ENCODE measurements at regions not wholly inside any gene's neighbourhood (a gene's known extent, or its start where the extent isn't known, plus 50 kb on each side); places are given as distances from the start of the nearest gene placed in this dataset.

DNA sequence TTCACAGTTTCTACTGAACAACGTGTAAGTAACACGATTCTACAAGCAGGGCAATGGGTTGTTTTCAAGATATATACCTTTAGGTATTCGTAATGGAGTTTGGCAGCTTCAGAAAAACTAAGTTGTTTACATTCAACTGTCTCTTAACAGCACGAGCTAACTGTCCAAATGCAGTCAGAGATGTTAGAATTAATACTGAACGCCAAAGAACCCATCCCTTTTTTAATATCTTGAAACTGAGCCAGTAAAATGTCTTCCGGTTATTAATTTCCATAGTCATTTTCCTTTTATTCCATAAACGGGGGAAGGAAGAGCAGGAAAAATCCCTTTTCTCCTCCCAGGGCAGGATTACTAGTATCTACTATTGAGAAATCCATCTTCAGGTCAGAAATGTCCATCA, 129.0 kb upstream of the THBS1 start:
- ATAC-seq, result no peak
- DNase-seq, result no peak

DNA sequence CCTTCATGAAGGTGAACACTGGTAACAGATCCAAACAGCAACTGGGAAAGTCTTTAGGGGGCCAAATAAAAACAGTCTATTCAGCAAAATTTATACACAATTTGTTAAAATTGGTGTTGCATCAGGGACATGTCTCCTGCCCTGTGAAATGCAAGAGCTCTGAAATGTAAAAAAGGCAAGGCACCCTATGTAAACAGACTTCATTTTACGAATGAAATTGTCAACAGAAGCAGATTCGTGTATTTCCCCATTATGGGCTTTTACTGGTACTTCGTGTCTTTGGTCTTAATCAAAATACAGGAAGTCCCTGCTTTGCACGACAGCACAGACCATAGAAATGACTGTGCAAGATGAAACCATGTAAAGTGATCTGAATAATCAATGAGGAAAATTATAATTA, 127.3 kb upstream of the THBS1 start:
- ATAC-seq (no peak), DNase-seq (no peak)

DNA sequence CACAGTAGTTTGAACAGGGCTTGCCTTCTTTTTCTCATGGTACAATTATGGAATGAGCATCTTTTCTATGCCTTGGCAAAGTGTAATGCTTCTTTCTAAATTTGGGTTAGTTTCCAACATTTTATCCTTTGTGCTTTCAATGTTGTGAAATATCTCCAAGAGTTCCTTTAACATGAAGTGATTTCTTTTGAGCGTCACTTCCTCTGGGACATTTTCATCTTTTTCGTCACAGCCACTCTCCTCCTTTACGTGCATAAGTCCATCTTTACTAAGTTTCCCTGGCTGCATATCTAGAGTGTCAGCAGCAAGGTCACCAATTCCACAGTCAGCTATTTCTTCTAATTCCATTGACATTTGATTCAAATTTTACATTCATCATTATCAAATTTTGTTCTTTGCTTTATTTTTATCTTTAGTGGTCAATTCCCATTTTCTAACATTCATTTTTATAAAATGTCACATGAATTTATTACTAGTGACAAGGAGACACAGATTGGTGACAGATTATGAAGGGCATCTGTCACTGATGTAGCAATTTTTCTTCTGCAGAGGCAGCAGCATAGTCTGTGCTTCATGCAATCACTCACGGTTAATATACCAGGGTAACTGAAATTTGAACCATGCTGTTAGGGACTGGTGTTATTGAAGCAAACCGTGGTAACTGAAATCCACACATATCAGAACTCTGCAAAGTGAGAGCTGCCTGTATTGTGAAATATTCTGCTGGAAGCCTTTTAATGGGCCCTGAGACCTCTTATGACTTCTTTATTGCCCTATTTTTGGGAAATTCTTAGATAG, 126.5 kb upstream of the THBS1 start:
- DNase-seq, result no peak
- no peak for ATAC-seq

DNA sequence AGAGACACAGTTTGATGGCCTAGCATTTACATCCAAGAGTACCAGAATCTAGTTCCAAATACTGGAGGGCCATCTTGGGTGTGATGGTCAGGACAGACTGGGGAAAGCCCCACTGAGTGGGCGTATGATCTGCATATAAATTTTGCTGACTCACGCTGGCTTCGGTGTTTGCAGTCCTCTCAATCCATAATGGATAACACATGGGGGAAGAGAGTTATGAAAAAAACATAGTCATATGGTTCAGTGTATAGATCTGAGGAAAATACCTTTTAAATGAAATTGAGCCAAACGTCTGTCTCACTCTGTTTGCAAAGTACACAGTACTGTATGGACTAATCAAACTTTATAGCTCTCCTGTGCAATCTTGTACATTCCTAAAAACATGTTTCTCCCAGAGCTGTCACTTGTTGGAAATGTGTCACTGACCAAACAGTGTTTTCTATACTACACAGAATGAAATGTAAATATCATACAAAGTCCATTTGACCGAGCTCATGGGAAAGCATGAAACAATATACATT, 125.3 kb upstream of the THBS1 start:
- ATAC-seq, result no peak
- DNase-seq, result peak; percentile 20

DNA sequence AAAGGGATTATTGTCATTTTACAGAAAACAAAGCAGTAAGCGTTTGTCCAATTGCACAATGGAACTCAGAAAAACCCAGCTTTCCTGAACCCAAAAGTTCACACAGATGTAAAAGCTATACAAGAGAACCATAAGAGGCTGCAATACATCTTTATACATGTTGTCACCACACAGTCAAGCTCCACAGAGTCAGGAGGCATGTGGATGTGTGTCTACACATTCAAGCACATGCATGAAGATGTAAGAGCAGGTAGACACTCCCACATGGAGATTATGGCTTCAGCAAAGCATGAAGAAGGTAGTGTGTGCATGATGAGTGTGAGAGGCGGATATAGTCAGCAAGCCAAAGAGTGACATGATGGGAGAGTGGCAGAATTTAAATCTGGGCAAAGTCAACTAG, 124.7 kb upstream of the THBS1 start:
- ATAC-seq, result no peak
- DNase-seq, result no peak

DNA sequence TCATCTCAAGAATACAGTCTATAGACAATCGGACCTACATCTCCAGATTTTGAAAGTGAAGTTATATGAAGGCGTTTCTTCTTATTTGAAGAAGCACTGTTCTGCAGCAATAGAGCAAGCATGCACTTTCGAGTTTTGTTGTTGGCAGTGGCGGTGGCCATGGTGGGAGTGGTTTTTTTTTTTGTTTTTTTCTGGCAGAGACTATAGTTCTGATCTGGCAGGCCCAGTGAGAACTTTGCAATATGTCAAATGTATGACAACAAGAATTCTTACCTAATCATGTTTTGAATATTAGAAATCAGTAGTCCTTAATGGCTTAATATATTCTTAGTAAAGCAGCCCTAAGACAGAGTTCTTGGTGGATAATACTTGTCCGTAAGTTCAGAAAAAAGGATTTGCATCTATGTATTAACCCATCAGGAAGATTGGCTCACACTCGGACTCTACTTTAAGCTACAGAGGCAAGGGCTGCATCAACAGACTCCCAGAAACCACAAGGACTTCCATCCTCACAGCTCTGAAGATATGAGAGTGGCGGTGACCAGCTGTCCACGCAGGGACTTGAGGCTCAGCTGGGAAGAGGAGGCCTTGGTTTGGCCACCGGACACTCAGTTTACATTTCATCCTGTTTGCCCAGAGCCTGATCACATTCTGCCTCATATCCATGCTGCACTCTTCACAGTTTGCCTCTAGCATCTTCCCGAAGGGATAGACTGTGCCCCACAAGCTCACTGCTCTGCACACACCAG, 124.1 kb upstream of the THBS1 start:
- ATAC-seq, result no peak
- DNase-seq, result no peak

DNA sequence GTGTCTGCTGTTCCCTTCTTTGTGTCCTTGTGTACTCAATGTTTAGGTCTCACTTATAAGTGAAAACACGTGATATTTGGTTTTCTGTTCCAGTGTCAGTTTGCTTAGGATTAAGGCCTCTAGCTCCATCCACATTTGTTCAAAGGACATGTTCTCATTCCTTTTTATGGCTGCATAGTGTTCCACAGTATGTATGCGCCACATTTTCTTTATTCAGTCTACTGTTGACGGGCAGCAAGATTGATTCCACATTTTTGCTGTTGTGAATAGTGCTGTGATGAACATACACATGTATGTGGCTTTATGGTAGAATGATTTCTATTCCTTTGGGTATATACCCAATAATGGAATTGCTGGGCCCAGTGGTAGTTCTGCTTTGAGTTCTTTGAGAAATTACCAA, 122.7 kb upstream of the THBS1 start:
- ATAC-seq (no peak), DNase-seq (no peak)

DNA sequence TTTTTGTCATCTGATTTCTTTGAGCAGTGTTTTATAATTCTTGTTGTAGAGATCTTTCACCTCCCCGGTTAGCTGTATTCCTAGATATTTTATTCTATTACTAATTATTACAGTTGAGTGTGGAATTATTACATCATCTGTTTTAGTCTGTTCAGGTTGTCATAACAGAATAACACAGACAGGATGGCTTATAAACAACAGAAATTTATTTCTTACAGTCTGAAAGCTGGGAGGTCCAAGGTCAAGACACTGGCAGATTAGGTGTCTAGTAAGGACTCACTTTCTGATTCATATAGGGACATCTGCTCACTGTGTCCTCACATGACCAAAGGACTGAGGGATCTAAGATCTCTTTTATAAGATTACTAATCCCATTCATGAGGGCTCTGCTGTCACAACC, 121.3 kb upstream of the THBS1 start:
- DNase-seq (no peak), ATAC-seq (no peak)

DNA sequence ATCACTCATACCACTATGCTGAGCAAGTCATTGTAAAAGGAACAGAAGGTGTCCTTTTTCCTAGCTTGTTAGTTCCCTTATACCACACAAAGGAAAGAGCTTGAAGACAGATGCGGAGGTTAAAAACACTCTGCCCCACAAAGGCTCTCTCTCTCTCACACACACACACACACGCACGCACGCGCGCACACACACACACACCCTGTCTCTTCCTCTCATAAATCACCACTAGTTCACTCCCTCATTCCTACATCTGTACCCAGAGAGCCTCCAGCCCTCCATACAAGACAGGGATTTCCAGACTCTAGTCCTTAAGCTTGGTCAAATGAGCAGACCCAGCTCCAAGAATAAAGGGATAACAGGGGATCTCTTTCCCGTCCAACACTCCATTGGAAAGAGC, 120.1 kb upstream of the THBS1 start:
- DNase-seq (no peak), ATAC-seq (no peak)

DNA sequence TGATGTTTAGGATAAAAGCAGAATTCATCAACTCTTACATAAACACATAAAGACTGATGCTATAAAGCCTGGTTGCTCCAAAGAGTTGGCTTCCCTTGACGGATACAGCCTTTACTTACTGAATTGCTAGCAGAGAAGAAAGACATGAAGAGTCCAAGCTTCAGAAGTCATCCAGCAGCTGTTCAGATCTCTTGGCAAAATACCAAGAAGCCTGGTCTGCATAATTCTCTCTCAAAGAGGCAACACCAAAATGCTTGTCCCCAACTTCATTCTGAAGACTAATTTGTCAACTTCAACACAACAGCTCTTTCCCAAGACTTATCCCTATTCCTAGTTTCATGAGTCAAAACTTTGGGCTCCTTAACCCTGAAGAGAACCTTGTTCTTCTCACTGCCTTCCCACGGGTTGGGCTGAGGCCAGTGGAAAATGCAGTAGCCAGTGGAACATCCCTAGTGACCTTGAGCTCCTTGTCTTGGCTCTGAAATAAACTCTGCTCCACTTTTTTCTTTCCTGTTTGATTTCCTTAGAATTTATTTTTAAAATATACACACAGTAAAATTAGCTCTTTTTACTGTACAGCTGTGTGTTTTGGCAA, 119.2 kb upstream of the THBS1 start:
- ATAC-seq, result no peak
- no peak for DNase-seq

DNA sequence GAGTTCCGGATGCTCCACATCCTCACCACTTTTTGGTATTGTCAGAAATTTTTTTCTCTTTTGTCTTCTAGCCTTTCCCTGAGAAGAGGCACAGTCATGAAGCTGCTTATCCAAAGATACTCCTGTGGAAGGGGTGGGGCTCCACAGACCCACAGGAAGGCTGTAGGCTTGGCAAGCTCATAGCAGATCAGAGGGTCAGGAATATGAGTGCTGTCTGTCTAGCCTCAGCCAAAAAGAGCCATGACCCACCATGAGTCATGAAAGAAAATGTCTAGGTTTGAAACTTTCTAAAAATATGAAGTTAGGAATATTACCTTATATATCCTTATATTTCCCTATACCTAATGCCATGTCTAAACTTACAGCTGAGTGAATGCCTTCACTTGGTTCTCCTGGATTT, 118.2 kb upstream of the THBS1 start:
- DNase-seq (no peak), ATAC-seq (no peak)

DNA sequence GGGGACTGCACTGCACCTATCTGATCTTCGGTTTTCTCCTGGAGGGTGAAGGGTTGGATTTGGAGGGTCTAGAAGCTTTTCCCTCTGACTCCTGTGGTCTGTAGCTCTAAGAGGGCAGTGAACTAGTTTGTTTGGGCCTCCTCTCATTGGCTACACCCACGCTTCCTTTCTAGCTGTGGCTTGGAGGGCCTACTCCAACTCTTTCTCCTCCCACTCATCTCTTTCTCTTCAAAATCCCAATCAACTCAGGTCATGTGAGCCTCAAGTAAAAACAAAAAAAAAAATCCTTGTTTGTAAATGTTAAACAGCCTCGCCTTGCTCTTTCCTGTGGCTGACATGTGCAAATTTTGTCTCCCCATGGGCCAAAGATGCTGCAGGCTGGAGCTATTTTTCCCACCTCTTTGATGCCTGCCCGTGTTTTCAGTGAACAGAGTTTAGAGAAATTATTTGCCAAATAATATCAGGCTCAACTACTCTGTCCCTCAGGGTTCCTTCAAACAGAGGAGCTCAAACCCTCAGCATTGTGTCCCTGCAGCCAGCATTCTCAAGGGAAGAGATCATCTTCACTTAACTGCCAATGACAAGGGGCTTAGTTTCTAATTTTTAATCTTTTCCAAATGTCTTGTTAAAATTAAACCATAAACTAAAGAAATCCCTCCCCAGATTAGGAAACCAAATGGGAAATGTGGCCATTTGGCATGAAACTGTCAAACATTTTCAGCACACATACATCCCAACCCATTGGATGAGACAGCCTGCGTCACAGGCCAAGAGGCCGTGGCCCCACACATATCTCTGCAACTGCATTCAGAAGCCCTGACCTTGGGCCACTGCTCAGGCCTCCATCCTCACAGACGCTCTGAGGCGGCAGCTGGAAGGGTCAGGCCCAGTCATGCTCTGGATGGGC, 114.8 kb upstream of the THBS1 start:
- no peak for ATAC-seq
- no peak for DNase-seq

DNA sequence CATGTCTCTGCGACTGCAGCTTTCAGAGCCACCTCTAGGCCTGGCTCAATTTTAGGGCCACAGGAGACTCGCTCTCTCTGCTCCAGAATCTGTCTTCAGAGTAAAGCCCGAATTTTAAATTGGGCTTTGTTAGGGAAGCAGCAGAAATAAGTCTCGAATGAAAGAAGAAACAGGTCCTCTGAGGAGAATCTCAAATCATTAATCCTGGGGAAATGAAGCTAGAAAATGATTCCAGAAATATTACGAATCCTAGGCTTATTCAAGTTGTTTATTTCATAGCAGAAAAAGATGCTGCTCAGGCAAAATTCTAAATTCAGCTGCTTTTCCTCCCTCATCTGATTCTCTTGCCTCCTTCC, 114.2 kb upstream of the THBS1 start:
- ATAC-seq (no peak), DNase-seq (no peak)

DNA sequence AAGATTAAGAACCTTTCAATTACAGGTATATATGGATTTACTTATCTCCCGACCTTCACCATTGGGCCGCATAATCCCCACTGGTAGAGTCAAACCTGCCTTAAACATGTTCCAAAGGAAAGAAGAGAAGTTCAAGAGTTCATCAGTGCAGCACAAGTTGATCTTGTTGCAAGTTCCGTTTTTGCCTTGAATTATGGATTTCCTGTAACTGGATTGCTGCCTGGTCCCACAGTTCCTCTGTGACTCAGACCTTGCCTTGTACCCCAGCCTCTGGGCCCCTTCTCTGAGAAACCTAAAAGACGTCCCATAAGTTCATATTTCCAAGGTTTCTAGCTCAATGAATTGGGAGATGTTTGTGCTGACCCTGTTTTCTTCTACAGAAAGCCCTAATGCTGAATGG, 112.5 kb upstream of the THBS1 start:
- DNase-seq, result no peak
- no peak for ATAC-seq

DNA sequence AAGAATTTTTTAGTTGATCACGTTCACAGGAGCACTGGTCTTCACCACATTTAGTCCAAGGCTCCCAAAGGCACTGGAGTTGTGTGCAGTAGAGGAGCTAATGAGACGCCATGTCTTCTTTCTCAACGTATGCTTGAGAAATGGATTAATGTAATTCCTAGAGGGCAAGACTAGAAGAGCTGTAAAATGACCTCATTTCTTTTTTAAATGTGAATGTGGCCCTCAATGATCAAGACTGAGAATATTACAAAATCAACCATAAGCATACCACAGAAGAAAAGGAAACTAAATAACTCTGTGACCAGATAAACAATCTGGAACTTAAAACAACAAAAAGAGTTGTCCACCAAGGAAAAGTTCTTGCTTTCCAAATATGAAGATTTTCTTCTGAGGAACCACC, 112.1 kb upstream of the THBS1 start:
- ATAC-seq, result no peak
- no peak for DNase-seq

DNA sequence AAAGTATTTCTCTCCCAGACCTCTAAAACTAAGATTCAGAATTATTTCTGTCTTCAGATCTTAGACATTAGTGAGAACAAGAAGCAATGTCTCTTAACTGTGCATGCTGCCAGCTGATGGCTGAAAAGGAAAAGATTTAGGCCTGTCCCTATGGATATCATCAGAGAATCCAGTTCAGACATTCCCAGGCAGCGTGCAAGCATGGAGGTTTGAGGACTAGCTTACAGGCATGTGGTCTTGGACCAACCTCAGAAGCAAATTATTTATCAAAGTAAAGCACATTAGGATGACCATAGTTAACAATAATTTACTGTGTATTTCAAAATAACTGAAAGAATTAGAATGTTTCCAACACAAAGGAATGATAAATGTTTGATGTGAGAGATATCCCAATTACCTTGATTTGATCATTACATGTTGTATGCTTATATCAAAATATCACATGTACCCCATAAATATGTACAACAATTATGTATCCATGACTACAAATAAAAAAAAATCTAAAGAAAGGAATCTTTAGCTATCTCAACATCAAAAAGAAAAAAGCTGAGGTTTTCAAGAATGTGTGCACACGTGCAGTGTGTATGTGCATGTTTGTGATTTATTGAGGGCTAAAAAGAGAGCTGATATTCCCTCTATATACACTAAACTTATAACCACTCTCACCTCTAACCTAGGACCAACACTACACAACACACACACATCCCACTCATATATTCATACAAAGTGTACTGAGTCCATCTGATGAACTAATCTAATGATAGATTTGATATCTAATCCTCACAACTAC, 108.9 kb upstream of the THBS1 start:
- ATAC-seq (no peak), DNase-seq (no peak)

DNA sequence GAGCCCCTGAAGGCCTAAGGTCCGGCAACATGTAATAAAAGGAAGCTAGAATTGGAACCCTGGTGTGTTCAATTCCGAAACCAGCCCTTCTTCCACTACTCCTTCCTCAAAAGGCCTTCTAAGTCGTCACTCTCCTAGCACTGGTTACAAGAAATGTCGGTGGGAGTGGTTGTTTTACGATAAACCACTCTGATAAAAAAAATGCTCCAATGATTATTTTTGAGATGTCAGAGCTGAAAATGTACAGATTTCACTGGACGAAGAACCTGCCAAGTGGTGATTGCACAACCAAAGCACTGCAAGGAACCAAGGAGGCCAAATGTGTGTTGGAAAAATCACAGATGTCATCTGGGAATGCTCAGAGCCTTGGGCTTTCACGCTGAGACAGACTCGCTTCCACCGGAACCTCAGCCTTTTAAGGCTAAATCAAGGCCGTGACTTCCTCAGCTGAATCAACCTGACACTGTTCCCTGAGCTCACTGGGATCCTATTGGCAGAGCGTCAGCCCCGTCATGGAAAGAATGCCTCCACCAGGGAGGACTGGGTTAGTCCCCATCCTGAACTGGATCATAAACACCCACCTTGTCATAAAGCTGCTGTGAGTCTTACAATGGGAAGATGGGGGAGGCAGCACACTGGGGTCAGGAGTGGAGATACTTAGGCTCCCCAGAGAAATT, 108.1 kb upstream of the THBS1 start:
- no peak for DNase-seq
- no peak for ATAC-seq

DNA sequence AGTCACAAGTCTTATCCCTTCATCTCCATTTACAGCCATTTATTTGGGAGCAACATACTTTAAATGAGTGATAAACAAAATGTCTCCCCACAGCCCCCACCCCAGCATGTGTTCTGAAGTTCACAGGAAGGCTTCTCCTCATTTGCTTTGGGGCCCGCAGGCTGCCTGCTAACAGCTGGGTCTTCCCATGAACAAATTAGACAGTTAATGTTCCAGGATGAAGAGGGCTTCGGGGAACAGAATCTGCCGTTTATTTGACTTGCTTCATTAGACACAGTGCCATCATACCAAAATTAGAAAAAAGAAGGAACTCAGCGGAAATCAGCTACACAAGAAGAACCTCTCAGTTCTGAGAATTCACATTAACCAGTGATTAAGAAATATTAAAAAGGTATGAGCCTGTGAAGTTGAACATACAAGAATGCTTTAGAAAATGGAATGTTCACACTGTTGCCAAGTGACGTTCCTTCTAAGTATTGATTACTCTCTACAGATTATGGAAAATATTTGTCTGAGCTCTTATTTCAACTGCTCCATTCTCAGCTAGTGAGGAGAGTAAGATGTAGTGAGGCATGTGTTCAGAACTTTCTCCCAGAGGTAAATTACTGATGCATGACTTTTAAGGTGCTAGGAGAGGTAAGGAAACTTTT, 107.5 kb upstream of the THBS1 start:
- DNase-seq, result no peak
- ATAC-seq, result no peak

DNA sequence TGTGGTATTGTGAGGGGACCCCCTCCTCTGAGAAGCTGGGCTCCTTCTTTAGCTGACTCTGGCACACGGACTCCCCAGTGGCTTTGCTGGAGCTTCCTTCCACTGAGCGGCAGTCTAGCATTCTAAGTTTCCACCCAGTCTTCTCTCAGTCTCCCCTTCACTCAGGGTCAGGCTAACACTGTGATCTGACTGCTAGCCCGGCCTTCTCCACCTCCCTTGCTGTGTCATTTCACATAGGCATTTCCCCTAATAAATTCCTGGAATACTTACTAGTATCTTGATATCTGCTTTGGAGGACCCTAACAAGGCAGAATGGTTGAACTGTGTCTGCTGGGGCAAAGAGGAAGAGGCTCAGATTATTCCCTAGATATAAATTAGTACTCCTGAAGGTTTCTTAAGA, 106.2 kb upstream of the THBS1 start:
- DNase-seq, result no peak
- no peak for ATAC-seq

DNA sequence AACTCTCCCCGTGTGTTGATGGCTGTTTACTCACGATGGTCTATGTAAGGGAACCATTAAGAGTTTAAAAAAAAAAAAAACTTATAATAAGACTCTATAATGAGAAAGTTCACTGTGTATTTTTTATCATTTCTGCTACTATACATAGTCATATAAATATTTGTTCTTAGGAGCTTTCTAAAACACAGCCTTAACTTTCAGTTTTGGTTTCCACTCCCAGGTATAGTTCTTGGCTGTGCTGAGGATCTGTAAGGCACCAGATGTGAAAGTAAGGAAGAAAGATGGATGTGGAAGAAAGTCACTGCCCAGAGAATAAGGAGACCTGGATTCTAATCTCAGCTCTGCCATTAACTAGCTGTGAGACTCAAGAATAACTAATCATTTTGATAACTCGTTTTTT, 101.9 kb upstream of the THBS1 start:
- no peak for DNase-seq
- no peak for ATAC-seq
